ENCODE measurements at regions not wholly inside any gene's neighbourhood (a gene's known extent, or its start where the extent isn't known, plus 50 kb on each side); places are given as distances from the start of the nearest gene placed in this dataset.

GRCh38 chr3:105187344-105187743, 179.4 kb upstream of the ALCAM start:
- DNase-seq = no peak

GRCh38 chr3:105195260-105195659, 171.4 kb upstream of the ALCAM start:
- DNase-seq = no peak

- no peak for DNase-seq
Observed at GRCh38 chr3:105197863-105198262, 168.8 kb upstream of the ALCAM start.

GRCh38 chr3:105199217-105199616, 167.5 kb upstream of the ALCAM start:
- DNase-seq = no peak

GRCh38 chr3:105210141-105210540, 156.6 kb upstream of the ALCAM start:
- DNase-seq = no peak

GRCh38 chr3:105214590-105214989, 152.1 kb upstream of the ALCAM start:
- DNase-seq = no peak

- no peak for DNase-seq
Observed at GRCh38 chr3:105222568-105223093, 144.1 kb upstream of the ALCAM start.

- no peak for DNase-seq
Observed at GRCh38 chr3:105223815-105224214, 142.9 kb upstream of the ALCAM start.

GRCh38 chr3:105228696-105229095, 138.0 kb upstream of the ALCAM start:
- DNase-seq = no peak

GRCh38 chr3:105232553-105232952, 134.2 kb upstream of the ALCAM start:
- DNase-seq = no peak

GRCh38 chr3:105233010-105233409, 133.7 kb upstream of the ALCAM start:
- DNase-seq = no peak

GRCh38 chr3:105235221-105235620, 131.5 kb upstream of the ALCAM start:
- no peak for DNase-seq

- no peak for DNase-seq
Observed at GRCh38 chr3:105235785-105236184, 130.9 kb upstream of the ALCAM start.

- no peak for DNase-seq
Observed at GRCh38 chr3:105238367-105238766, 128.3 kb upstream of the ALCAM start.

GRCh38 chr3:105243076-105243475, 123.6 kb upstream of the ALCAM start:
- no peak for DNase-seq

- DNase-seq = no peak
Observed at GRCh38 chr3:105246536-105246935, 120.2 kb upstream of the ALCAM start.

GRCh38 chr3:105253225-105253624, 113.5 kb upstream of the ALCAM start:
- no peak for DNase-seq

- no peak for DNase-seq
Observed at GRCh38 chr3:105254154-105254553, 112.6 kb upstream of the ALCAM start.

- no peak for DNase-seq
Observed at GRCh38 chr3:105255350-105255749, 111.4 kb upstream of the ALCAM start.

GRCh38 chr3:105259496-105259895, 107.2 kb upstream of the ALCAM start:
- no peak for DNase-seq

GRCh38 chr3:105260385-105260784, 106.3 kb upstream of the ALCAM start:
- no peak for DNase-seq

GRCh38 chr3:105274536-105274935, 92.2 kb upstream of the ALCAM start:
- no peak for DNase-seq

- no peak for DNase-seq
Observed at GRCh38 chr3:105274958-105275357, 91.8 kb upstream of the ALCAM start.

- no peak for DNase-seq
Observed at GRCh38 chr3:105277656-105278055, 89.1 kb upstream of the ALCAM start.

- no peak for DNase-seq
Observed at GRCh38 chr3:105278688-105279087, 88.0 kb upstream of the ALCAM start.

GRCh38 chr3:105281989-105282388, 84.7 kb upstream of the ALCAM start:
- DNase-seq = no peak
